OCI-LY7 (cell line): ENCODE measurements at regions not wholly inside any gene's neighbourhood (a gene's known extent, or its start where the extent isn't known, plus 50 kb on each side); places are given as distances from the start of the nearest gene placed in this dataset.

ENCODE experiments used
- BruUV-seq: library from RNA; stranded (reverse); fragments of 400-500 nt; replicated peaks from 2 replicates; lab custom pipeline; 2021; lab: Mats Ljungman, UMichigan
- CTCF ChIA-PET: fragments of 300-600 bp; sonication (Branson Sonifier 250); formaldehyde crosslinking; loops from one replicate; lab custom pipeline; 2022; ENCODE audit warnings: antibody characterized with exemption; ENCODE audit not compliant: unreplicated experiment; lab: Charles Lee
- POLR2A ChIA-PET: fragments of 300-600 bp; sonication (Branson Sonifier 250); formaldehyde crosslinking; loops from one replicate; lab custom pipeline; 2022; ENCODE audit warnings: antibody characterized with exemption; lab: Charles Lee
- DNase-seq: peaks from one replicate; pipeline ENCODE4 v3.0.0-alpha.2; 2015; ENCODE audit warnings: low spot score
- H2AFZ ChIP-seq: fragments of 200-600 bp; sonication (generic), shearing (Covaris generic); 2 replicates; pipeline ENCODE4 v1.6.1; 2014; ENCODE audit warnings: mild to moderate bottlenecking, antibody characterized with exemption, low read length, moderate library complexity
- H3K27ac ChIP-seq: fragments of 200-600 bp; sonication (generic); 2 replicates; pipeline ENCODE4 v1.5.1; 2014; ENCODE audit warnings: mixed run types, low read depth, mild to moderate bottlenecking, moderate library complexity, low read length, inconsistent platforms; ENCODE audit not compliant: poor library complexity, severe bottlenecking
- H3K36me3 ChIP-seq: fragments of 200-600 bp; sonication (generic); 2 replicates; pipeline ENCODE4 v1.6.1; 2014; ENCODE audit warnings: mild to moderate bottlenecking, antibody characterized with exemption, low read length, moderate library complexity, mixed read lengths; ENCODE audit not compliant: insufficient read depth
- H3K4me1 ChIP-seq: fragments of 200-600 bp; sonication (generic); 2 replicates; pipeline ENCODE4 v1.5.1; 2014; ENCODE audit warnings: mild to moderate bottlenecking, low read length; ENCODE audit not compliant: insufficient read depth, poor library complexity, severe bottlenecking
- H3K4me2 ChIP-seq: fragments of 200-600 bp; sonication (generic); 2 replicates; pipeline ENCODE4 v1.6.1; 2014; ENCODE audit warnings: mild to moderate bottlenecking, low read length
- H3K4me3 ChIP-seq: fragments of 200-600 bp; sonication (generic); 2 replicates; pipeline ENCODE4 v1.5.1; 2014; ENCODE audit warnings: mild to moderate bottlenecking, low read depth, low read length; ENCODE audit not compliant: poor library complexity, severe bottlenecking
- H3K79me2 ChIP-seq: fragments of 200-600 bp; sonication (generic); 2 replicates; pipeline ENCODE4 v1.6.1; 2016; ENCODE audit warnings: low read depth, mild to moderate bottlenecking, low read length, moderate library complexity, mixed read lengths; ENCODE audit not compliant: insufficient read depth
- H3K9me2 ChIP-seq: fragments of 200-600 bp; sonication (generic); 2 replicates; pipeline ENCODE4 v1.6.1; 2016; ENCODE audit warnings: mild to moderate bottlenecking, low read length, mixed read lengths; ENCODE audit not compliant: insufficient read depth
- H3K9me3 ChIP-seq: fragments of 200-600 bp; sonication (generic); 2 replicates; pipeline ENCODE4 v1.6.1; 2014; ENCODE audit warnings: mild to moderate bottlenecking, mixed run types, low read length, mixed read lengths
- H4K20me1 ChIP-seq: fragments of 200-600 bp; sonication (generic); 2 replicates; pipeline ENCODE4 v1.6.1; 2014; ENCODE audit warnings: mild to moderate bottlenecking, antibody characterized with exemption, low read length, moderate library complexity, mixed read lengths; ENCODE audit not compliant: insufficient read depth
- CTCF ChIP-seq: fragments of 200-600 bp; sonication (generic); conservative IDR thresholded peaks from 2 replicates; pipeline ENCODE4 v1.5.1; 2014; ENCODE audit warnings: mild to moderate bottlenecking, antibody characterized with exemption, low read length, moderate library complexity, mixed read lengths
- EZH2phosphoT487 ChIP-seq: fragments of 200-600 bp; sonication (generic); IDR thresholded peaks from 2 replicates; pipeline ENCODE4 v1.6.1; 2018; ENCODE audit warnings: low read depth, borderline replicate concordance, mild to moderate bottlenecking, mixed run types, antibody characterized with exemption, low read length, moderate library complexity, mixed read lengths
- intact Hi-C: fragments of 100-400 bp; cut with micrococcal nuclease; formaldehyde crosslinking; loops from one replicate; pipeline ENCODE4 v1.10.0; 2022; ENCODE audit not compliant: unreplicated experiment

GRCh38 chr7:89514970-89515369, 639.3 kb upstream of the STEAP1 start:
- POLR2A ChIA-PET: no interaction called here
- CTCF ChIA-PET: no interaction called here

DNA sequence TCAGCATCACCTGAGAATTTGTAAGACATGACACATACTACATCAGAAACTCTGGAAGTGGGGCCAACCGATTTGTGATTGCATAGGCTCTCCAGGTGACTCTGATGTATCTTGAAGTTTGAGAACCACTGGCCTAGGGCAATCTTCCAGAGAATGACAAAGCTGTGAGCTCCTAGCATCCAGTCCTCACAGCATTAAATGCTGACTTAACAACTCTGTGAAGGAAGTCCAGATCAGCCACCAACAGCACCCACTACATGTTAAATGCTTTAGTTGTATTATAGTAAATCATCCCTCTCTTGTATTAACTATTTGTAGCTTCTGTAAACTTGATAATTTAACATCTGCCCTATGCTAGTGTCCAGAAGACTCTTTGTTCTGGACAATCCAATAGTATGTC, 636.5 kb upstream of the STEAP1 start:
- Histone ChIP-seq H4K20me1 (no peaks in the 10 kb centered on the region), H3K79me2 (no peaks in the 10 kb centered on the region), H3K9me3 (no peaks in the 10 kb centered on the region), H3K4me1 (no peaks in the 10 kb centered on the region), H3K27ac (no peak overlapping the region), H3K4me2 (no peak overlapping the region), H3K4me3 (no peak overlapping the region), H3K36me3 (no peaks in the 10 kb centered on the region), H2AFZ (no peak overlapping the region), H3K9me2 (no peaks in the 10 kb centered on the region)
- TF ChIP-seq CTCF: no peak
- TF ChIP-seq EZH2phosphoT487: no peak
- intact Hi-C loops: no loop called here
- ChIA-PET POLR2A (no interaction called here), CTCF (no interaction called here)
- DNase-seq: no peak
- no TSS peak for BruUV-seq

More at GRCh38 chr7:89514970-89515369, 639.3 kb upstream of the STEAP1 start:
- no peak overlapping the region for H3K4me3 ChIP-seq
- H3K36me3 ChIP-seq: no peaks in the 10 kb centered on the region
- TF ChIP-seq CTCF (no peak), EZH2phosphoT487 (no peak)
- H3K4me1 ChIP-seq: no peaks in the 10 kb centered on the region
- H3K27ac ChIP-seq: no peak overlapping the region
- H2AFZ ChIP-seq: no peak overlapping the region
- DNase-seq: no peak
- no TSS peak for BruUV-seq
- no peaks in the 10 kb centered on the region for H3K79me2 ChIP-seq
- no peak overlapping the region for H3K4me2 ChIP-seq
- H3K9me3 ChIP-seq: no peaks in the 10 kb centered on the region
- H3K9me2 ChIP-seq: no peaks in the 10 kb centered on the region
- intact Hi-C loops: no loop called here
- H4K20me1 ChIP-seq: no peaks in the 10 kb centered on the region

DNA sequence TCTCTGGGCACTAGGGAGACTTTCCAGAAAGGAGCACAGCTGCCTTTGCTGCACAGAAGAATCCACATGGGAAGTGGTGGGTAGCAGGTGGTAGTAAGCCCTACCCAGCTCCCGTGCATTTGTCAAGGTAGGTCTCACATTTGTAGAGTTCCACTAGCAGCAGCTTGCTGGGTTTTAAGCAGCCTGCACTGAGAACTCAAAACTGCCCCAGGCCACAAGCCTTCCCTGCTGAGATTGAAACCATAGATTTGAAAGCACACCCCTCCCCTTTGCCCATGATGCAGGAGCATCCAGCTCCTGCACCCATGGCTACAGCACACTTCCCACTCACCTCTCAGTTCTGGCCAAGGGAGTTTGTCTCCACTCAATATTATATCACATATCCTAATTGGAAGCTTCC, 604.5 kb upstream of the STEAP1 start:
- intact Hi-C loops: no loop called here
- H3K27ac ChIP-seq: no peak overlapping the region
- no peaks in the 10 kb centered on the region for H3K9me2 ChIP-seq
- no peak for DNase-seq
- H2AFZ ChIP-seq: no peak overlapping the region
- CTCF ChIA-PET: no interaction called here
- H3K4me3 ChIP-seq: no peak overlapping the region
- no peaks in the 10 kb centered on the region for H3K4me1 ChIP-seq
- BruUV-seq: no TSS peak
- POLR2A ChIA-PET: no interaction called here
- H3K79me2 ChIP-seq: no peaks in the 10 kb centered on the region
- no peak overlapping the region for H3K4me2 ChIP-seq
- no peaks in the 10 kb centered on the region for H3K9me3 ChIP-seq
- H4K20me1 ChIP-seq: peaks cover 4% of the 10 kb centered on the region; the same call in 1 of the 2 replicates
- TF ChIP-seq CTCF (no peak), EZH2phosphoT487 (no peak)
- no peaks in the 10 kb centered on the region for H3K36me3 ChIP-seq
